ENCODE measurements at regions not wholly inside any gene's neighbourhood (a gene's known extent, or its start where the extent isn't known, plus 50 kb on each side); places are given as distances from the start of the nearest gene placed in this dataset.
A peak's percentile ranks its signal among the peaks of the same experiment; 100 is the strongest.

GRCh38 chr9:109639674-109640579, 140.1 kb upstream of the PALM2AKAP2 start:
- no peak for TF ChIP-seq CTCF (conservative IDR thresholded peaks at IDR 0.05 in 1 of 2, IDR thresholded peaks at IDR 0.05 in 1 of 2; ENCODE audit: low read depth in 1 of 2, low read length in 2 of 2)
- TF ChIP-seq EZH2 (IDR thresholded peaks at IDR 0.05; ENCODE audit: low read length, missing control alignments) = peak; percentile 65
